COR-L47 (cell line): ENCODE measurements at regions not wholly inside any gene's neighbourhood (a gene's known extent, or its start where the extent isn't known, plus 50 kb on each side); places are given as distances from the start of the nearest gene placed in this dataset.

Source experiments
- DNase-seq: peaks from one replicate; lab custom pipeline; 2025; lab: John Stamatoyannopoulos, UW

GRCh38 chr9:105064248-105065097, 136.5 kb upstream of the ABCA1 start:
- DNase-seq, result peak; percentile 95

DNA sequence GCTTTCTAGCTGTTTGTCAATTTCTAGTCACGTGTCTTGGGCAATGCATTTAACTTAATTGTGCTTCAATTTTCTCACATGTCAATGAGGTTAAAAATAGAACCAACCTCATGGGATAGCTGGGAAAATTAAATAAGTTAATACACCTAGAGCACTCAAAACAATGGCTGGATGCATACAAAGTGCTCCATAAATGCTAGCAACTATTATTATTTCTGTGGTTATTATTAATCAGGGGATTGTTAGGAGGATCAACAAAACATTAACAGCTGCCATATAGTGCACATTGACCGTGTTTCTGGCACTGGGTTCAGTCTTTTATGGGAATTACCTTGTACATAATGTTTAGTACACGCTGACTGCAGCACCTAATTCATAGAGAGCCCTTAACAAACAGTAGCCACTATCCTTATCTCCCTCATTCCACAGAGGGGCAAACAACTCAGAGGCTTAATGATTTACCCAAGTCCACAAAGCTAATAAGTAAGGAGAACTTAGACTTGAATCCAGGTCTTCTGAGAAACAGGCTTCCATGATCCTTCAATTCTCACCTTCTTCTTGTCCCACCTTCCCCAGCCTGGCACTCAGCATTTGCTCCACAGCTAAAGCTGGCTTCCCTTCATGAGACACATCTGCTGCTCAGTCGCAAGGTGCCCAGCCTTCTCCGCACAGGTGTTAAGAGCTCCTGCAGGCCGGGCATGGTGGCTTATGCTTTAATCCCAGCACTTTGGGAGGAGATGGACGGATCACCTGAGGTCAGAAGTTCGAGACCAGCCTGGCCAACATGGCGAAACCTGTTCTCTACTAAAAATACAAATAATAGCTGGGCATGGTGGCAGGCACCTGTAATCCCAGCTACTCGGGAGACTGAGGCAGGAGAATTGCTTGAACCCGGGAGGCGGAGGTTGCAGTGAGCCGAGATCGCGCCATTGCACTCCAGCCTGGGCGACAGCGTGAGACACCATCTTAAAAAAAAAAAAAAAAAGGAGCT, 137.4 kb upstream of the ABCA1 start:
- peak; percentile 40 for DNase-seq

GRCh38 chr9:105066275-105066865, 138.4 kb upstream of the ABCA1 start:
- no peak for DNase-seq

DNA sequence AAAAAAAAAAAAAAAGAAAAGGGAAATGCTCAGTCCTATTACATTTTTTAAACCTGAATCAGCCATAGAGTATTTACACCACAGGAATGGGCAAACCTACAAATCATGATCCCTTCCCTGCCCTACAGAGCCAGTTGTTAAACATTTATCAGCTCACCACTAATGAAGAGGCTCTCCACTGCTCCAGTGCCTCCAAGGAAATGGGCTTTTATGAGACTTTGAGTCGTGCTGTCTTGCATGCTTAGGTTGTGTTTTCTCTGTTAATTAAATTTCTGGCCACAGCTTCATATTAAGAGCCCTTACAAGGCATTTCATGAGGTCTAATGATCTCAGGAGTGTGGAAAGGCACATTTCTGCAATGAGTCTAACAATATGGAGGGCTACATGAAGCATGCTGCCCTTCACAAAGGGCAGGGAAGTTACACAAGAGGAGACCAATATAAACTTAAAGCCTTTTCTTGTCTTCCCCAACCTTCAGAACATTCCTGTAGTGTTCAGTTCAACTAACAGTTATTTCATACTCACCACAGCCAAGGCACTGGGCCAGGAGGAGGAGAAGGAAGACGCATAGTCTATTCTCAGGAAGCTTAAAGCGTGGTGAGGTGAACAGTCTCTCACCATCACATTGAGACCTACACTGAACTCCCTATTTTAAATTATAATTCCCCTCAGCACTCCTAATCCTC, 140.1 kb upstream of the ABCA1 start:
- DNase-seq, result no peak

GRCh38 chr9:105069285-105069684, 141.3 kb upstream of the ABCA1 start:
- DNase-seq, result no peak

DNA sequence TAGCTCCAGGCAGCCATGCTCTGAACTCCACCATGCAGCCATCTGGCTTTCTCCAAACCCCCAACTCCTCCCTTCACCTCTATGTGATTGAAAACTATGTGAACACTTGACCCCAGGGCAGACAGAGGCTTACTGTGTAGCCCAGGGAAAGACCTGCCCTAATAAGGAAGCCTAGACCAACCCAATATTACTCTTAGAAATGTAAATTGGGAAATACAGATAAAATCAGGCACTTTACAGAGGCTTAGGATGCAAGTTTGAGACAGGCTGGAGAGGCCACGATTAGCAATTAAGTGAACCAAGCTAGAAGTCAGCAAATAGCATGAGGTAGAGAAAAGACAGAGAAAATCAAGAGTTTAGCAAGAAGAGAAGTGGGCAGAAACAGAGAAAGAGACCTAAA, 141.7 kb upstream of the ABCA1 start:
- DNase-seq, result no peak

DNA sequence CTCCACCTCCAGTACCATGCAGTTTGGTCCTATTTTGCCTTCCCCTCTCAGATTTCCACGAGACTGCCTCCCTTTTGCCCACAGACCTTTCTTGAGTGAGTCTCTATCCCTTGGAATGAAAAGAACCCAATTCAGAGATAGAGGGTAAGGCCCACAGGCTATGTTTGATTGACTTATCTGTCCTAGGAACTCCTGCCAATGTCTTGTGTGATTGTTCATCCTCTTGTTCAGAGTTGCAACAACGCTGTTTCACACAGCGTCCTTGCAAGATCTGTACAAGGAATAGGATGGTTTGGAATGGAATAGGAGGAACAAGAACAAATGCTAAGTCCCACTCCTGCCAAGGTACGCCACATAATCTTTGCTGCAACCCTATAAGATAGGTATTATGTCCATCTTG, 142.2 kb upstream of the ABCA1 start:
- DNase-seq, result no peak

- no peak for DNase-seq
Measured at GRCh38 chr9:105072476-105072875, 144.5 kb upstream of the ABCA1 start.

DNA sequence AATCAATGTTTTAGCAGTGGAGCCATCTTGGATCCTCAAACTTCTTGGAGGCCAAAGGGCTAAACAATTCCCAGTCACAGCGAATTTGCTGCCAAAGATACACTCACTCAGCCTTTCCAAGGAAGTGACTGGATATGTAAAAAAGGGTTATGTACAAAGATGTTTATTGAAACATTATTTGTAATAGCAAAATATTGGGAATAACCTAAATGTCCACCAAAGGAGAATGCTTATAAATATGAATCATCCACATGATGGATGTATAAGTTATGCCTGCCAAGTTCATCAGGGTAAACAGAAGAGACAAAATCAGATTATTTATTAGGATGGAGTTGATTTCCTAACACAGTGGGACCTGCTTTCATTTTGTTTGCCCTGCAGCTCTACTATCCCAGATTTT, 145.2 kb upstream of the ABCA1 start:
- no peak for DNase-seq

DNA sequence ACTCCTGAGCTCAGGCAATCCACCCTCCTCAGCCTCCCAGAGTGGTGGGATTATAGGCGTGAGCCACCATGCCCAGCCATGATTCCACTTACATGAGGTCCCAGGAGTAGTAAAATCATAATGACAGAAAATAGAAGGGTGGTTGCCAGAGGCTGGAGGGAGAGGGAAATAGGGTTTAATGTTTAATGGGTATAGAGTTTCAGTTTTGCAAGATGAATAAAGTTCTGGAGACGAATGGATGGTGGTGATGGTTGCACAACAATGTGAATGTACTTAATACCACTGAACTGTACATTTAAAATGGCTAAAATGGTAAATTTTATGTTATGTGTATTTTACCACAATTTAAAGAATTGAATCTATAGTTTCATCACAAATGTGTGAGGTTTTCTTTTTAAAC, 146.5 kb upstream of the ABCA1 start:
- DNase-seq, result no peak

GRCh38 chr9:105076729-105077128, 148.8 kb upstream of the ABCA1 start:
- DNase-seq, result no peak

- DNase-seq, result no peak
Measured at GRCh38 chr9:105079457-105079856, 151.5 kb upstream of the ABCA1 start.

GRCh38 chr9:105082843-105083242, 154.9 kb upstream of the ABCA1 start:
- DNase-seq, result no peak

DNA sequence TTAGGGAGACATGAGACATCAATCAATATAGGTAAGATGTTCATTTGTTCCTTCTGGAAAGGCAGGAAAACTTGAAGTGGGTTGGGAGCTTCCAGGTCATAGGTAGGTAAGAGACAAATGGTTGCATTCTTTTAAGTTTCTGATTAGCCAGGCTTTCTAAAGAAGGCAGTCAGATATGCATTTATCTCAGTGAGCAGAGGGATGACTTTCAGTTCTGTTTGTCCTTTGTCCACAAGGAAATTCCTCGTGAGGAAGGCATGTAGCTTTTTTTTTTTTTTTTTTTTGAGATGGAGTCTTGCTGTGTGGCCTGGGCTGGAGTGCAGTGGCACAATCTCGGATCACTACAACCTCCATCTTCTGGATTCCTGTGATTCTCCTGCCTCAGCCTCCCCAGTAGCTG, 155.3 kb upstream of the ABCA1 start:
- no peak for DNase-seq

GRCh38 chr9:105087910-105088898, 156.2 kb upstream of the SLC44A1 start:
- DNase-seq, result no peak

DNA sequence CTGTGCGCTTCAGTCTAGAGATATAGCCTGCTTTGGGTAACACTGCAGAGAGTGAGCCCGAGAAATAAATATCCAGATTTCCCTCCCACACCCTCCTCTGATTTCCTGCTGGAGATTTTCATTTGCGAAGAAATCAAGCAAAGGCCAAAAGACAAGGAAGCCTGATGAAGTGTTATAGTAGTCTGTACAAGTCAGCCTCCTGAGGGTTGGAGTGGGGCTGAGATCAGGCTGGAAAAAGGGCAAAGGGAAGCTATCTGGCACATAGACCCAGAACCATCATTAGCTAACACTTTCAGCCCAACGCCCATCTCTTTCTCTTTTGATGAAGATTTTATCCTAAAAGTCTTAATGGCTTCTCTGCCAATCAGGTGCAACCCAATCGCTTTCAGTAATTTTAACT, 154.6 kb upstream of the SLC44A1 start:
- DNase-seq, result no peak

- DNase-seq, result no peak
Measured at GRCh38 chr9:105091004-105091640, 153.3 kb upstream of the SLC44A1 start.

GRCh38 chr9:105093685-105094084, 150.8 kb upstream of the SLC44A1 start:
- no peak for DNase-seq

- no peak for DNase-seq
Measured at GRCh38 chr9:105098370-105098769, 146.1 kb upstream of the SLC44A1 start.

- DNase-seq, result no peak
Measured at GRCh38 chr9:105103776-105104175, 140.7 kb upstream of the SLC44A1 start.
